Uterus (tissue), 2 donors: ENCODE measurements at regions not wholly inside any gene's neighbourhood (a gene's known extent, or its start where the extent isn't known, plus 50 kb on each side); places are given as distances from the start of the nearest gene placed in this dataset.

Experiments used
- CTCF ChIP-seq, 4 experiments: fragments of 200-600 bp in 2 of 4; fragments of 450-650 bp in 2 of 4; sonication (generic) in 2 of 4; IDR thresholded peaks; one replicate each; pipeline ENCODE4 v1.5.1; 2016 to 2019; ENCODE audit warnings: antibody characterized with exemption in 4 of 4, mild to moderate bottlenecking in 2 of 4, moderate library complexity in 1 of 4
- POLR2A ChIP-seq, 2 donors: fragments of 450-650 bp; IDR thresholded peaks; one replicate each; pipeline ENCODE4 v1.6.1; 2016; ENCODE audit warnings: antibody characterized with exemption in 2 of 2, mild to moderate bottlenecking in 1 of 2, moderate library complexity in 1 of 2

GRCh38 chrX:137342969-137343368 is 223.0 kb upstream of the ZIC3 start:
- no peak for TF ChIP-seq CTCF (IDR thresholded peaks at IDR 0.05)
- no peak for TF ChIP-seq POLR2A (IDR thresholded peaks at IDR 0.05)
